DMS79 (cell line): ENCODE measurements at regions not wholly inside any gene's neighbourhood (a gene's known extent, or its start where the extent isn't known, plus 50 kb on each side); places are given as distances from the start of the nearest gene placed in this dataset.
"Not testable (repeated sequence)": the region's sequence is repeated elsewhere in the genome, so short reads cannot be mapped to it uniquely, and the experiment has no call there.

ENCODE experiments used
- DNase-seq: peaks from one replicate; lab custom pipeline; 2025; lab: John Stamatoyannopoulos, UW

DNA sequence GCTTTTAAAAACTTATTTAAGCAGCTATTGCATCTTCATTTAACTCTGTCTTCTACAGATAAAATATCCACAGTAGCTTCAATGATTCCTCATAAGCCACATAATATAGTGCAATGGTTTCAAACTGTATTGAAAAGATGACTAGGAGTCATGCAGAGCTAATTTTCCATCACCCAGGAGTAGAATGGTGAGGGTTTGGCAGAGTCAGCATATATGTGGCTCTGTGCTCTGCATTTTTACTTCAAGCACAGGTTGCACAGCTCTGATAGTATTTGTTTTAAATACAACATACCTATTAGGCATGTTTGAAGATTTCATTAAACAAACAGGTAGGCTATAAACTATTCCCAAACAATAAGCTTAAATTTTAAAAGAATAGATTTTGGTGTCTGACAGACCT, 731.9 kb upstream of the VRK2 start:
- DNase-seq: no peak

DNA sequence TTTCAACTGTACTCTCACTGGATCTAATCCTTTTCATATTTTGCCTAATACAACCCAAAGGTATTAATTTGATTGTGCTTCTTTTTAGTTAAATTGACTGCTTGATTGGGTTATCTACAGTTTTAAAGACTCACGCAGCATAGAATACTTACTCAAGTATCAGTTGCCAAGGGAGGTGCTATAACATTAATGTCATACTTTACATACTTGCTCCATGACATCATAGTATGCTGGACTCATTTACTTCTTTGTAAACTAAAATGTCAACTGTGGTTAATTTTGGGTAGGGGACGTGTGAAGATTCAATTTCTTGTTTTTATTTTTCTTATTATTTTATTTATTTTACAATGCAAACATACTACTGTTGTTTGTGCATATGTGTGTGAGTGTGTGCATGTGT, 716.2 kb upstream of the VRK2 start:
- no peak for DNase-seq

DNA sequence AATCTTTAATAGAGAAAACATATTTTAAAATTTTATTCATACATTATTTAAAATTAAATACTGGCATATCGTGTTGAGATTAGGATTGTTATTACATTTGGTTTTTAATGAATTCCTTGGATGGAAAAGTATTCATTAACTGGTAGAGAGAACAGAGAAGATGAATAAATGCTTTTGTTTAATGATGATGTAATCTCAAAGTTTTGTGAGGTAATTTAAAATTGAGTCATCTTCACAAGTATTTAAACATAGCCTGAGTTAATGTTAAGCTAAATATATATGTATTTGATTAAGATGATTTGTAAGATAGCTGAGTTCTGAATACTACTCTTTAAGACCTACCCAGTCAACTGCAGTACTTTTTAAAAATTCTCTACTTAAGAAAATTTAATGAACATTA, 713.4 kb upstream of the VRK2 start:
- no peak for DNase-seq

DNA sequence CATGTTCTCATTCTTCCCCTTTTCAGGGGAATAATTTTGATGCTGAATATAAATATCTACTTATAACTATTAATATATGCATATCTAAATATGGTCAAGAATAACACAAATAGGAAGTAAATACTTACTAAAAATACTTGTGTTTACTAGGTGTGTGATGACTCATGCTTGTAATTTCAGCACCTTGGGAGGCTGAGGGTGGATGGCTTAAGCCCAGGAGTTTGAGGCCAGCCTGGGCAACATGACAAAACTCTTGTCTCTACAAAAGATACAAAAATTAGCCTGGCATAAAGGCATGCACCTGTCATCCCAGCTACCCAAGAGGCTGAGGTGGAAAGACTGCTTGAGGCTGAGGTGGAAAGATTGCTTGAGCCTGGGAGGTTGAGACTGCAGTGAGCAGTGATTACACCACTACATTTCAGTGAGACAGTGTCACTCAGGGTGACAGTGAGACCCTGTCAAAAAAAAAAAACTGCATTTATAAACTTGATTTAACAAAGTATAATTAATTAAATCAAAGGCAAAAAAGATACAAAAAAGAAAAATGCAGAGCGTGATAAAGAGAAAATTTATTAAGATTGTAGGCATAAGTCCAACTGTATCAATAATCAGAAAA, 703.1 kb upstream of the VRK2 start:
- DNase-seq: no peak

DNA sequence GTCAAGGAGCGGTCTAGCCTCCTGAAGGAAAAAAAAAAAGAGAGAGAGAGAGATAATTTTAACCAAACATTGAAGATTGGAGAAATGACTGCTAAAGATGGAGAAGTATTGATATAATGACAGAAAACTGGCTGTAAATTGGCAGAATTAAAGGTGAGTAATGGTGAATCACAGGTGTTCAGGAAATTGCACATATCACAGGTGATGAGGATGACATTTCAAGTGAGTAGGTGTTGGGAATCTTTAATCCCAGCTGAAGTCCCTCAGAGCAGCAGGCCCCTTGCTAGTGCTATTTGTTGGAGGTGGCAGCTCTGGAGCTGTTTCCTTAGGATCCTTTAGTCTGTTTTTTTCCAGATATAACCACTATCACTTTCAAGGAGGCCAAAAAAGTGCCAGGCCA, 678.4 kb upstream of the VRK2 start:
- no peak for DNase-seq

DNA sequence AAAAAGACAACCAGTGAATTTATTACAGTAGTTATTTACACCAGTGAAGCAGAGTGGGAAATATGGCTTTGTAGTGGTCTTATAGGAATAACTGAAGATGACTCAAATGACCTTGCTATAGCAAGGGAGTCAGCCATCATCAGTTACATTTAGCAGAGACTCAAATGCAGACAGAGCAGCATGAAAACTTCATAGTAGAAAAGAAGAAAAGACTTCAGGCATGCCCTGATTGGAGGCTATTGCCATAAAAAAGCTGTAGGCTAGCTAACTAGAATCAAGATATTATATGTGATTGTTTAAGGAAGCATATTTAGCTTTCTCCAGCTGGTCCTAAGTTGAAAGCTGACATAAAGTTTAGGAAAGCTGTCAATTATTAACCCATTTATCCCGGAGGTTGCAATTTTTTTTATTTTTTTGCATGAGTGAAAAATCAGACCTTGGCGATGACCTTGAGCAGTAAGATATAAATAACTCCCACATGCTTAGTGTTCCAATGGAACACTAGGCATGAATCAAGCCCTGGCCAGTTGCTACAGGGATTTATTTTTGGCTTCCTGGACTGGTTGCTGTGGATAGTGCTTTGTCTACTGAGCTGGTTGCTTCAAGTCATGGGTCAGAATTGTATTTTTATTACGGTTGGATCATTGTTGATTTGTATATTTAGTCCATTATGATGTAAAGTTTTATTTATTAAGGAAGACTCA, 675.6 kb upstream of the VRK2 start:
- DNase-seq: no peak

DNA sequence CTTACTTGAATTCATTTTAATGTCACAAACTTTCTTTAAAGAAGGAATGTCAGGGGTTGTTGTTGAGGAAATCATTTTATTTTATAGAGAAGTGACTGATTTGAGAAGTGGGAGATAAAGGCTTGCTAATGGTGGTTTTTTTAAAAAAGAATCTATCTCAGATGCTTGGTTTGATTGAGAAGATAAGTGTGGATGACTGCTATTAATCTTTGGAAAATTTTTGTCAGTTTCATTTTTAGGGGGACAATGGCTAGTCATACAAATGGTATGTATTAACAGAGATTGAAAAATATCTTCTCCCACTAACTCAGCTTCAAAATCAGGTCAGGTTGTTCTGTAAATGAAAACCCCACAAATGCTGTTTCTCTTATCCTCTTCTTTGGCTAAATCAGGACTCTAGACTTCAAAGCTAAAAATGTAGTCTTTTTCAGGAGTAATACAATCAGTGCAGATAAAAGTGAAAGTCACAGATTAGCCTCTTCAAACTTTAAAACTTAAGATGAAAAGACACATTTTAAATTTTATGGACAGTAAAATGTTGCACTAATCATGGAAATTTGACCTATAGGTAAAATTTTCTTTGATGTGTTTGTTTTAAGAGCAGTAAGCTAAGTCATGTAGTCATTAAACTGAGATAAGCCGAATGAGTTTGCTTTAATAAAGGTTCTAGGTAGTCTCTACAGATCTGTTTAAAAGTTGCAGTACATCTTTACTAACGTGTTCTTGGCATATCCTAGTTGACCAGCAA, 674.2 kb upstream of the VRK2 start:
- DNase-seq: no peak

DNA sequence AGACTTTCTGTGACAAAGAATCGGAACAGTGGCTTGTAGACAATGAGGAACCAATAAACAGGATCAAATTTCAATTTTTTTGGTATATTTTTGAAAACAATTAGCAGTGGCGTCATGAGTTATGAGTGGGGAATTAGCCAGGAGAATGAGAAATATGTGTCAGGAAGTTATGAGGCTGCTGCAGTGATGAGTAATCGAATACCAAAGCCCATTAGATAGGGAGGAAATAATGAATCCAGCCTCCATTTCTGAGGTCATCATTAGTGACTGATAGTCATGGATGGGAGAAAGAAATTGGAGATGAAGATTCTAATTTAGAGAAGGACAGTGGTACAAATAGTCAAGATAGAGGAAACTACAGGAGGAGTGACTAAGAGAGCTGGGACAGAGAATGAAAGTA, 673.1 kb upstream of the VRK2 start:
- DNase-seq: no peak

DNA sequence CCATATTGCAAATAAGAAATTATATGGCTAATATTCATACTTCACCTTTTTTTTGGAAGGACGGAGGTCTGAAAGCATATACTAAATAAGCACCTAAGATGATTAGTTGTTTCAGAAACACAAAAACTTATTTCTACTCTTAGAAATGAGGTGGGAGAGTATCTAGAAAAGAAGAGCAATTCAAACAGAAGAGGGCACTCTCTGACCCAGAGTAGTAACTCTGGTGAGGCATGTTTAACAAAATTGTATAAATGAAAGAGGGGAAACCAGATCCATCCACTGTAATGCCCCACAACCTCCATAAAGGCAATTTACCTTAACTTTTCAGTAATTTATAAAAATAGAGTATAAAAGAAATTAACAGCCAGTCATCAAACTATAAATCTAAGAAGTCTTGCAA, 669.6 kb upstream of the VRK2 start:
- no peak for DNase-seq

DNA sequence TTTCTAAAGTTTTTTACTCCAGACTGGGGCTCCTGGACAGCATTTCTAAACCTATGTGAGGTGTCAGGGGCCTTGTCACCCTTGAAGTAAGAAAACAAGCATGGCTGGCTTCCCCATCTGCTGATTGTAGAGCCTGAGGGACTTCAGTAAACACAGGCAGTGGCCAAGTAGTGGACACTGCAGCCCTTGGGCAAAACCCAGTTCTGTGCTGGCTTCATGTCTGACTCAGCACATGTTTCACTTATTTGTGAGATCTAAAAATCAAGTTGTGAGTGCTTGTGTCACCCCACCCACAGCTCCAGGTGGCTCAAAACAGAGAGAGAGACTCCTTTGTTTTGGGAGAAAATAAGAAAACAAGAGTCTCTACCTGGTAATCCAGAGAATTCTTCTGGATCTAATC, 660.3 kb upstream of the VRK2 start:
- DNase-seq: no peak

DNA sequence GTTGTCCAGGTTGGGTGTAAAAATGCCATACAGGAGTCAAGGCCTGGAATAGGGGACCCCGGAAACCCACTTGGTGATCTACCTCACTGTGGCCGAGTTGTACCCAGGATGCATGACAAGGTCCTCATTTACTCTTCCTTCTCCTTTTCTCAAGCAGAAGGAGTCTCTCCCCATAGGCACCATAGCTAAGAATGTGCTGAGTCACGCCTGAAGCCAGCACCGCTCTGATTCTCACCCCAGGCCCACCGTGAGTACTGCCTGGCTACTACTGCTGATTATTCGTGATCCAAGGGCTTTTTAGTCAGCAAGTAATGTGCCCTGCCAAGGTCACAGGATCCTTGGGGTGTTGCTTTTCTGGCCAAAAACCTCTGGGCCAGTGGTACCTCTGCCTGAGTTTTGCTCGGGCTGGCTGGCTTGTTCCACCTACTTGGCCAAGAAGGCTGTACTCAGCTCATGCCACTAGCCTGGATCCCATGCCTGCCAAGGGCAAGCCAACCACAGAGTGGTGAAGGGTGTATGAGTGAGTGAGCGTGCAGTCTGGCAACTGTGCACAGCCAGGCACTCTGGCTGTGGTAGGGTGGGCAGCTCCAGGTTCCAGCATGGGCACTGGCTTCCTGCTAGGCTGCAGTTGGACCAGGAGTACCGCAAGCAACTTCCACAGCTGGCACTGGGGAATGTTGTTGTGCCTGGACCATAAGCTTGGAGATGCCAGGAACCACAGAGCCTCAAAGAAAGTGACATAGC, 650.1 kb upstream of the VRK2 start:
- no peak for DNase-seq

DNA sequence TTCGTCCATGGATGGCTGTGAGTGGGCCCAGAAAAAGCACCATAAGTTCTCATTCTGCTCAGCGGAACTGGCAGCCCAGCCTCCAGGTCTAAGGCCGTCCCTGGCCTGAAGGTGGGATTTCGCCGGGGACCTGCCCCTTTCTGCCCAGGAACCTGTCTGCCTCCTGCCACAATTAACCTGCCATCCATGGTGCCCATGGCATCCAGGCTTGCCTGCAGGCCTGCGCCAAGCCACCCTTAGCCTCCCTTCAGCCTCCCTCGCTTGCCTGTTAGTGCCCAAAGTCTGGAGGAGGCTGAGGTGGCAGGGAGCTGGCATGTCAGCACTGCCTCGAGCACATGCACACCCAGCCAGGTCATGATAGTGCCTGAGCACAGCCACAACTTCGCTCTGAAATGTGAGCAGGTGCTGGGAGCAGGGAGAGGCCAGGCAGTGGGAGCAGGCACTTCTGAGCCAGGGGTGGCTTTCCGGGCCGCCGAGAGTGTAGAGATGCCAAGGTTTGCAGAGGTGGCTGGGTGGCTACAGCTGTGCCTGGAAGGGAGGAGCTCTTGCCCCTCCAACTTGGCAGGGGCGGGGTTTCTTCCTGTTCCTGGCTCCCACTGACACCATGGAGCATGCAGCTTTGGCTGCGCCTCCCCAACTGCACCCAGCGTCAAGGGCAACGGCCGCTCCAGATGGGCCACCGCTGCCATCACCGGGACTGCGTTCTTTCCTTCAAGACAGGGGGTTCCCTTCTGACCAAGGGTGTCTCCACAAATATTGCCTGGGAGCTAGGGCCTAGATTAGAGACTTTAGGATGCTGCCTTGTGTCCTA, 648.9 kb upstream of the VRK2 start:
- DNase-seq: no peak

DNA sequence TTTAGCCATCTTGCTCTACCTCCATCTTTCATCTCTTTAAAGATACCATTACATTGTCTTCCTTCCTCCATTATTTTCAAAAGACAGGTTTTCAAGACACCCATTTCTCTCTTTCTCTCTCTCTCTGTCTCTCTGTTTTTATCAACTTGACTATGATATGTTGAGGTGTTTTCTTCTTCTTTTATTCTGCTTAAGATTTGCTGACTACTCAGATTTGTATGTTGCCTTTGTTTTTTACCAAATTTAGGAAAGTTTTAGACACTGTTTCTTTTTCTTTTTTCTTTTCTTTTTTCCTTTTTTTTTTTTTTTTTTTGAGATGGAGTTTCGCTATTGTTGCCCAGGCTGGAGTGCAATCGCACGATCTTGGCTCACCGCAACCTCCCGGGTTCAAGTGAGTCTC, 647.5 kb upstream of the VRK2 start:
- DNase-seq: no peak

DNA sequence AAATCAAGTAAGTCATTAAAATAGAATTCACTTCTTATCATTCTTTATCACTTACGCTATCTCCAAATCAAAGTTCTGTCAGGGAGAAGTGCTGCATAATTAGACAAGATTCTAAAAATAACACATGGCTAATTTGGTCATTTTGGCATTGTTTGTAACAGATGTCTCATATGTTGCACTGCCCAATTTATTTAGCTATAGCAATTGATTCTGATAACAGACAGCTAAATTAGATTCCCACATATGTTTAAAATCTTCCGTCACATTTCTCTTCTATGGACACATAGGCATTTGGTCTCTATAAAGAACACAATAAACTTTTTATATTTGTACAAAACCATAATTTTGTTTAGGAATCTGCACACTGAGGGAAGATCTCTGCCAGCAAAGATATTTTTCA, 644.5 kb upstream of the VRK2 start:
- DNase-seq: no peak

DNA sequence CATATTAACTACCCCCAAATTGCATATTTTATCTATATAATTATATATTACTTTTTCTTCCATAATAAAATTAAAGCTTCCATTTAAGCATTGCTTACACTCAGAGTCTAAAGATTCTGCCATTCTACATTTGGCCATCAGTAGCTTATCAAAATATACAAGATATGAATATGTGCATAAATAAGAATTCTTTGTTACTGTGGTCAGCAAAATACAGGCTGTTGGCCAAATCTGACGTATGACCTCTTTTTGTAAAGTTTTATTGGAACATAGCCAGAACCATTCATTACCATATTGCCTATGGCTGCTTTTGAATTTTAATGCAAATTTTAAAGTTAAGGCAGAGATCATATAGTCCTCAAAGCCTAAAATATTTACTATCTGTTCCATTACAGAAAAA, 643.9 kb upstream of the VRK2 start:
- no peak for DNase-seq

DNA sequence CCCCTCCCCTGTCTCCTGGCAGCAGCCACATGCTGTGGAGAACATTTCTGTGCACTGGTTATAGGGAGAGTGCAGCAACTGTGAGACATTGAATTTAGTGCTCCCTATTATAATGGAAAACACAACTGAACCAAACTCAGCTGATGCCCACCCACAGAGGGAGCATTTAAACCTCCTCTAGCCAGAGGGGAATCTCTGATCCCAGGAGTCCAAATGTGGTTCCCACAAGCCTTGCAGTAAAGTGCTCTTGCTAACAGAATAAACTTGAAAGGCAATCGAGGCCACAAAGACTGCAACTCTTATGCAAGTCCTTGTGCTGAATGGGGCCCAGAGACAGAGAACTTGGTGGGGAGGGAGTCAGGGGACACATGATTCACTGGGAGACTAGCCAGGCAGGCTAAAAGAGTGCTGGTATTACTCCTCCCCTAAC, 638.8 kb upstream of the VRK2 start:
- DNase-seq: no peak

DNA sequence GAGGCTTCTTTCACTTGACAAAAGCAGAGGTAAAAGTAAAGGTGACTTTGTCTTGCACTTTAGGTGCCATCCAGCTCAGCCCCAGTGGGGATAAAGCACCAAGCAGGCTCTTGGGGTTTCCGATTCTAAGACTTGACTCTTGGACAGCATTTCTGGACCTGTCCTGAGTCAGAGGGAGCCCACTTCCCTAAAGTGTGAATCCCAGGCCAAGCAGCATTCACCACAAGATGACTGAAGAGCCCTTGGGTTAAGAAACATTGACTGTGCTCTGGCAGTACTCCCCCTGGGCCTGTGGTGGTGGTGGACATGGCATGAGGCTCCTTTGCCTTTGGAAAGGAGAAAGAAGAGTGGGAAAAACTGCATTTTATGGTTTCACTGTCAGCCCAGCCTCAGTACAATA, 638.0 kb upstream of the VRK2 start:
- no peak for DNase-seq

DNA sequence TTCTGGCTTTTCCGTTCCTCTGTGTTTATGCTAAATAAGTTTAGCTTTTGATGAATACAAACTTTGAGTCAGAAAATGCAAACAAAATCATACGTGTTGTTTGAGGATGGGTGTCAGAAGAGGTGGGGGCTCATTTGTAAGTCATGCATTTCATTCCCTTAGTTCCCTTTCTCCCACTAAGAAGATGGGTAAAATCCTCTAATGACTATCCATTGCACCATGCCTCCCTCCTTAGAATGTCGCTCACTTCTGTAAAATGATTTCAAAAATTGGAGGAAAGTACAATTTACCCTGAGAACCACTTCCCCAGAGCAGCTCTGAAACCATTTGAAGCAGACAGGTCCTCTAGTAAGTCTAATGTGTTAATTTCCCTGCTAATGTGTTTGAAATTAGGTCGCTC, 629.6 kb upstream of the VRK2 start:
- no peak for DNase-seq

DNA sequence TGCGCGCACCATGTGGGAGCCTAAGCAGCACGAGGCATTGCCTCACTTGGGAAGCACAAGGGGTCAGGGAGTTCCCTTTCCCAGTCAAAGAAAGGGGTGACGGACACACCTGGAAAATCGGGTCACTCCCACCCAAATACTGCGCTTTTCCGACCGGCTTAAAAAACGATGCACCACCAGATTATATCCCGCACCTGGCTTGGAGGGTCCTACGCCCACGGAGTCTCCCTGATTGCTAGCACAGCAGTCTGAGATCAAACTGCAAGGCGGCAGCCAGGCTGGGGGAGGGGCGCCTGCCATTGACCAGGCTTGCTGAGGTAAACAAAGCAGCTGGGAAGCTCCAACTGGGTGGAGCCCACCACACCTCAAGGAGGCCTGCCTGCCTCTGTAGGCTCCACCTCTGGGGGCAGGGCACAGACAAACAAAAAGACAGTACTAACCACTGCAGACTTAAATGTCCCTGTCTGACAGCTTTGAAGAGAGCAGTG, 627.7 kb upstream of the VRK2 start:
- DNase-seq: not testable (repeated sequence)

DNA sequence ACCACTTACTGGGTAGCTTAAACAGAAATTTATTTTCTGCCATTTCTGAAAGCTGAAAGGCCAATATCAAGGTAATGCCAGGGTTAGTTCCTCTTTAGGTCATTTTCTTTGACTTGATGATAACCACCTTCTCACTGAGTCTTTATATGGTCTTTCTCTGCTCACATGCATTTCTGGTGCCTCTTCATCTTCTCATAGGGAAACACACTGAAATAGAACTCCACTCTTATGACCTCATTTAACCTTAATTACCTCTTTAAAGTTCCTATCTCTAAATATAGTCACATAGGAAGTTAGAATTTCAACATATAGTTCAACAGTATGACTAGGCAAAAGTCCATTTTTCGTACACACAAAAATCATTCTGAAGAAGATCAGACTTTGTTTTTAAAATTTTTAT, 616.8 kb upstream of the VRK2 start:
- DNase-seq: no peak

DNA sequence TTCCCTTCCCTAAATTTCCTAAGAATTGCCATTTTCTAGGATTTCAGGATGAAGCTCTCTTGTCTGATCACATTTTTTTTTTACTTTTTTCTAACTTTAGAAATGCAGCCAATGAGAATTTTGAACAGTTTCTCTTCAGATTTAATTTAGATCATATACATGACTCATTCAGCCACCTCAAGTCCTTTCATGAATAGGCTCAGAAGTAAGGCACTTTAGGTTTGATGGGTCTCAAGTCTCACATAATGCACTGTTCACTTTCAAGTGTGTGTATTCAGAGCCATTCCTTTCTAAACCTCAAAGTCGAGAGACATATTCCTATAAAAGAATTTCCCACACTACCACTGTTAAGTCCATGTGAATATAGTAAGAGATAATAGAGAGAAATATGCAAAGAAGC, 614.1 kb upstream of the VRK2 start:
- peak; percentile 2 for DNase-seq

DNA sequence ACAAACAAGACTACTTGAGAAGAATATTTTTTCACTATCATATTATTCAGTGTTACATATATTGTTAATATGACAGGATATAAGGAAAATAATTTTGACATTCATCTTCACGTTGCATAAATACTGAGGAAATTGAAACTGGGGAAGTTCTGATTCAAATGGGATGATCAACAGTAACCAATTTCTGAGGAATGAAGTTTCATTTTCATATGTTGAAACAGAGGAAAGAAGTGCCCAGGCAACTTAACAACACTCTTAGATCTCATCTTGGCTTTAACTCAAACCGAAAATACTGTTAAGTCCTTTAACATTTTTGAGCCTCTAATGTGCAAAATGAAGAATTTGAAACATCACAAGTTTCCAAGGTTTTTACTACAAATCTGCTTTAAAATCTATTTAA, 612.2 kb upstream of the VRK2 start:
- DNase-seq: no peak
